ENCODE measurements at regions not wholly inside any gene's neighbourhood (a gene's known extent, or its start where the extent isn't known, plus 50 kb on each side); places are given as distances from the start of the nearest gene placed in this dataset.
"Not testable (repeated sequence)": the region's sequence is repeated elsewhere in the genome, so short reads cannot be mapped to it uniquely, and the experiment has no call there.

DNA sequence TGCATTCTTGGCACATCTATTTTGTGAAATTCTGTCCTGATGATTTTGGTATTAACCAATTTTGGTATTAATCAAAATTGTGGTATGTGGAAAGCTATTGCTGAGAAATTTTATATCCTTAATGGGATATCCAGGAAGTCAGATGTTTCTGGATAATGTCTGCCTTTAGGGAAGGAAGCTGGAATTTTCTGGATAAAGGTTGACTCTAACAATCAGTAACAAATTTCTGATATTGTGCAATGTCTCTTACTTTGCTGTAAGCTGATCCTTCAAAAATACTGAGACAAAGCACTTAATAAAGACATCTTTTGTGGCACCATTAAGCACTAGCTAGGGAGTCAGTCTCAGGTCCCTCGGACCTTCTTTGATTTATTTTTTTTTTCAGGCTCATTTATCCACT, 100.8 kb upstream of the UGP2 start:
- DNase-seq, result no peak

- no peak for DNase-seq
Observed at GRCh38 chr2:63741884-63742579, 99.7 kb upstream of the UGP2 start.

DNA sequence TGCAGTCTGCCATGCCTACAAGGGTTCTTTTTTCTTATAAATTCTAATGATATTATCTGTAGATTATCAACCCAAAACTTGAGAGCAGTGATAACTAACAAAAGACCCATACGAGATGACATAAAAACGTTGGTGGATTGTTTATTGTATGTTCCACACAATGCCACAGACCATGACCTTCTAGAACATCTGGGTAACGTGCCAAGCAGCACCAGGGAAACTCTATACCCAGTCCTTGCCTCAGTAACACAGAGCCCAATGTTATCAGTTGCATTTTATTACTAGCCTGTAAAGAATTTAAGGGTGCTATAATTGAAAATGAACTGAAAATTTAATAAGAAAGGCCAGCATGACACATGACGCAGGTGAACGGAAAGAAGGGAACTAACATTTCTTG, 99.1 kb upstream of the UGP2 start:
- DNase-seq, result no peak

DNA sequence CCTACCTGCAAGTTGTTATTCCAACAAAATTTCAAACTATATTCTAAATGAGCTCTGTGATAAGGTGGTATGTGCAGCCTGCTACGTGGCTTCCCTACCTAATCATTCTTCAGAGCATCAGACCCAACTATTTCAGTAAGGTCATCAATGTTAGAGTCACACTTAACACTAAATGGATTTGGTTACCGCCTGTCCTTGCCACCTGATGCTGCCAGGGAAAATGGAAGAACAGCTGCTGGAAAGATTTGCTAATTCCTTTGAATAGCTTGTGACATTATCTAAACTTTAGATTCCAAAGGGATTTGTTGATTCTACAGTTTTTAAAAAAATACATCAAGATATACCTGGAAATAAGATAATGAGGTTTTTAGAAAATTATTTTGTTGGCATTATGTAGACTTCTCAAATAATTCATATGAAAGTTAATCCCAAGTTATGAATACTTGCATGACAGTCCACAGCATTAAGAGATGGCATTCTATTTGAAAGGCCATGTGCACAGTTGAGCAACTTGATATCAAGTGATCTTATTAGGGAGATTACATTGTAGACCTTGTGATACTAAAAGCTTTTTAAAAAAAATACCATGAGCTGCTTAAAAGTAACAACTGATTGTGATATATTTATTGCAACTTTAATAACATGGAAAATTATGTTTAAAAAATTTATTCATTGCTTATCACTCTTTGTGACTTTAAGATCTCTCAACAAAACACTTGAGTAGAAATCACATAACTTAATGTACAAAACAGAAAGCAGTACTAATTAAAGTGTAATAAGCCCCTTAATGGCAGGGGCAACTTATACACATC, 98.3 kb upstream of the UGP2 start:
- DNase-seq, result no peak

- DNase-seq, result no peak
Observed at GRCh38 chr2:63743982-63744966, 97.4 kb upstream of the UGP2 start.

DNA sequence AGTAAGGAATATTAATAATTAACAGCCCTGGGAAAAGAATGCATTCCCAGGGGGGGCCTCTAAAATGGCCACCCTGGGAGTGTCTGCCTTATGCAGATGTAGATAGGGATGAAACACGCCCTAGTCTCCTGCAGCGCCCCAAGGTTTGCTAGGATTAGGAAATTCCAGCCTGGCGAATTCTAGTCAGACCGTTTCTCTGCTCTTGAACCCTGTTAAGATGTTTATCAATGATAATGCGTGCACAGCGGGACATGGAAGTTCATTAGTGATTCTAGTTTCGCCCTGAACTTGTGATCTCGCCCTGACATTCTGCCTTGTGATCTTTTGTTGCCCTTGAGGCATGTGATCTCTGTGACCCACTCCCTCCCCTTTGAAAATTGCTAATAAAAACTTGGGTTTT, 95.1 kb upstream of the UGP2 start:
- DNase-seq, result not testable (repeated sequence)

DNA sequence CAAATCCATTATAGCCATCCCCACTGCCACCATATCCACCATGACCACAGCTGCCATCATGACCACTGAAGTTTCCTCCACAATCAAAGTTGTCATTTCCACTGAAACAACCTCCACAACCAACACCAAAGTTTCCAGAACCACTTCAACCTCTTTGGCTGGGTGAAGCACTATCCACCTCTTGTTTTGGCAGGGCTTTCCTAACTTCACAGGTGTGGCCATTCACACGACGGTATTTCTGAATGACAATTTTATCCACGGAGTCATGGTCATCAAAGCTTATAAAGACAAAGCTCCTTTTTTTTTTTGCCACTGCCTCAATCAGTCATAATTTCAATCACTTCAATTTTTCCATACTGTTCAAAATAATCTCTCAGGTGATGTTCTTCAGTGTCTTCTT, 89.8 kb upstream of the UGP2 start:
- no peak for DNase-seq

DNA sequence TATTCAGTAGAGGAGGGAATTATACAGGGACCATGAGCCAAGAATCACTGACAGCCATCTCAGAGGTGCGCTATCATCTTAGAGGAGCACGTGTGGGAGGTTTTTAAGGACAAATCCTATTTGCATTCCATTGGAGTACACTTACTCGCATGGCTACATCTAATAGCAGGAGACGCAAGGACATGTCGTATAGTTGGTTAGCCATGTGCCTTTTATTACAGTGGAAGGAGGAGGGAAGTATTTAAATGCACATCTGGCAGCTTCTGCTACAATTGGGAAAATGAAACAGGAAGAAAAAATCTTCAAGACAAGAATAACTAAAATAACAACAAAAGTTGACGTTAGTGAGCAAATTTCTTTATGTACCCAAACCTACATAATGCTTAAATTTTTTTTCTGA, 86.5 kb upstream of the UGP2 start:
- DNase-seq, result no peak

GRCh38 chr2:63755965-63756364, 85.7 kb upstream of the UGP2 start:
- DNase-seq, result no peak

DNA sequence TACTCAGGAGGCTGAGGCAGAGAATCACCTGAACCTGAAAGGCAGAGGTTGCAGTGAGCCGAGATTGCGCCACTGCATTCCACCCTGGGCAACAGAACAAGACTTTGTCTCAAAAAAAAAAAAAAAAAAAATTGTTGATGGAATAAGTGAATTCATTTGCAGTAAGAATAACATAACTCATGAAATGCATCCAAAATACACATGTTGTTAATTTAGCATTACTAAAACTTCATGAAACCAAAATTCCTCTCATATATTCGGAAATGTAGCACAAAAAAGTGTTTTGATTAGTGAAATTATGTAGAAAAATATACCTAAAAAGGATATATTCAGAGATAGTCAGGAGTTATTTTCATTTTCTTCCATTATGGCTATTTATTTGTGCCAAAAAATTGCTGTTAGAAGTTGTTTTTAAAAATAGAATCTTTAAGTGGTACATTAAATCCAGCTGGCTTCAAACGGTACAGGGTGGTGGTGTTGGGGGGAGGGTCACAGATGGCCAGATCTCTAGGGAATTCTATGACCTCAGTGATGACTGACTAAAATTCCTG, 78.2 kb upstream of the UGP2 start:
- no peak for DNase-seq

GRCh38 chr2:63764630-63765029, 77.1 kb upstream of the UGP2 start:
- DNase-seq, result no peak

- DNase-seq, result no peak
Observed at GRCh38 chr2:63765117-63765516, 76.6 kb upstream of the UGP2 start.

GRCh38 chr2:63767307-63767706, 74.4 kb upstream of the UGP2 start:
- no peak for DNase-seq

DNA sequence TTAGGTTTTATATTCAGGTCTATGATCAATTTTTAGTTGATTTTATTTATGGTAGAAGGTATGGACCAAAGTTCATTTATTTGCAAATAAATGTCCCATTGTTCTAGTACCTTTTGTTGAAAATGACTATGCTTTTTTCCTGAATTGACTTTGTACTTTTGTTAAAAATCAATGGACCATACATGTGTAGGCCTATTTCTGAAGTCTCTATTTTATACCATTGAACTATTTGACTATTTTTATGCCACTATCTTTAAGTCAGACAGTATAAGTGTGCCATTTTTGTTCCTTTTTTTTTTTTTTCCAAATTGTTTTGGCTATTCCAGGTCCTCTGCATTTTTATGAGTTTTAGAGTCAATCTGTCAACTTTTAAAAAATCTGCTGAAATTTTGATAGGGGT, 73.6 kb upstream of the UGP2 start:
- DNase-seq, result no peak

DNA sequence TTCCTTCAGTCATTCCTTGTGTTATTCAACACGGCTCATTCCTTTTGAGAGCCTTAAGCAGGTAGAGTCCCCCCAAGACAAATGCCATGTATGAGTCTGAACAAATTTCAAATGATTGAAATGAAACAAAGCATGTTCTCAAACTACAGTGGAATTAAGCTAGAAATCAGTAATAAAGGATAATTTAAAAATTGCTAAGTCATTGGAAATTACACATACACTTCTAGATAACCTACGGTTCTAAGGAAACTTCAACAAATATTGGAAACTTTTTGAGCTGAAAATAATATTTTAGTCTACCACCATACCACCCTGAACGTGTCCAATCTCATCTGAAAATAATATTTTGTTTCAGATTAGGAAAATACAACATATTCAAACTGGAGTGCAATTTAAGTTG, 71.8 kb upstream of the UGP2 start:
- DNase-seq, result no peak

GRCh38 chr2:63772061-63772460, 69.6 kb upstream of the UGP2 start:
- DNase-seq, result no peak

DNA sequence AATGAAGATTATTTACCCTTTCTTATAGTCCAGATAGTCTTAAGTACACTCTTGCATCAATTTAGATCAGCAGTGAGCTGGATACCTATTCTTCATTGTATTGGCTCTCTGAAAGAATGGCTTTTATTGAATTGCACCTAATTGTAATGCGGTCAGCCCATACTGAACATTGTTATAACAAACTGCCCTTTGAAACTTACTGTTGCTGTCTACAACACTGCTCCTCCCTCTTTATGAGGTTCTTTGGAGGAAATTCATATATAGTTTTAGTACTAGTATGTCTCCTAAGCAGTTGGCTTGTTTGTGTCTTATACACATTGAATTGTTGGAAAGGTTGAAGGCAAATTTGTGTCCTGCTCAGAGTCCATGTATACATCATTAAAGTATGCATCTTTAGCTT, 66.5 kb upstream of the UGP2 start:
- no peak for DNase-seq

DNA sequence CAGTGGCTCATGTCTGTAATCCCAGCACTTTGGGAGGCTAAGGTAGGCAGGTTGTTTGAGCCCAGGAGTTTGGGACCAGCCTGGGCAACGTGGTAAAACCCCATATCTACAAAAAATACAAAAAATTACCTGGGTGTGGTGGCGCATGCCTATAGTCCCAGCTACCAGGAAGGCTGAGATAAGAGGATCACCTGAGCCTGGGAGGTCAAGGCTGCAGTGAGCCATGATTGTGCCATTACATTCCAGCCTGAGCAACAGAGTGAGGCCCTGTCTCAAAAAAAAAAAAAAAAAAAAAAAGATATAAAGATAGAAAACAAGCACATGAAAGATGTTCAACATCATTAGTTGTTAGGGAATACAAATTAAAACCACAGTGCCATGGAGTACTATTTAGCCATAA, 65.3 kb upstream of the UGP2 start:
- DNase-seq, result no peak

GRCh38 chr2:63777816-63778215, 63.9 kb upstream of the UGP2 start:
- DNase-seq, result no peak

DNA sequence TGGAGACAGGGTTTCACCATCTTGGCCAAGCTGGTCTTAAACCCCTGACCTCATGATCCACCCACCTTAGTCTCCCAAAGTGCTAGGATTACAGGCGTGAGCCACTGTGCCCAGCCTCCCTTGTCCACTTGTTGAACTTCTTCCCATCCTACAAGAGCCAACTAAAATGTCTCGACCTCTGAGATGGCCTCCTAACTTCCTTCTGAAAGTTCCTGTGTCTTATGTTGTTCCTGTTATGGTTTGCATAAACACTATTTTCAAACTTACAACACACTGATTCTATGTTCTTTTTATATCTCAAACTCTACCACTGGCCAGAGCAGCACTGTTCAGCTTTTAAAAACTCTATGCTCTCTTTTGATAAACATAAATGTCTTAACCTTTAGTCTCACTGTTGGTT, 63.3 kb upstream of the UGP2 start:
- no peak for DNase-seq

- DNase-seq, result no peak
Observed at GRCh38 chr2:63780518-63781155, 61.1 kb upstream of the UGP2 start.

GRCh38 chr2:63784461-63784860, 57.2 kb upstream of the UGP2 start:
- no peak for DNase-seq

GRCh38 chr2:63785096-63785495, 56.6 kb upstream of the UGP2 start:
- no peak for DNase-seq
